ENCODE measurements at regions not wholly inside any gene's neighbourhood (a gene's known extent, or its start where the extent isn't known, plus 50 kb on each side); places are given as distances from the start of the nearest gene placed in this dataset.

- CTCF ChIA-PET, result interaction anchor here in 1 of 2 donors (0.7 kb wide), 1 partner anchor 35 kb away, joined by 10 read pairs; no protein-coding TSS in a partner anchor
- peaks cover 11 to 12% of the 10 kb centered on the region in 2 donors for H3K27me3 Mint-ChIP-seq
Measured at GRCh38 chr9:86755561-86755941, 191.8 kb downstream of the GAS1 start.

DNA sequence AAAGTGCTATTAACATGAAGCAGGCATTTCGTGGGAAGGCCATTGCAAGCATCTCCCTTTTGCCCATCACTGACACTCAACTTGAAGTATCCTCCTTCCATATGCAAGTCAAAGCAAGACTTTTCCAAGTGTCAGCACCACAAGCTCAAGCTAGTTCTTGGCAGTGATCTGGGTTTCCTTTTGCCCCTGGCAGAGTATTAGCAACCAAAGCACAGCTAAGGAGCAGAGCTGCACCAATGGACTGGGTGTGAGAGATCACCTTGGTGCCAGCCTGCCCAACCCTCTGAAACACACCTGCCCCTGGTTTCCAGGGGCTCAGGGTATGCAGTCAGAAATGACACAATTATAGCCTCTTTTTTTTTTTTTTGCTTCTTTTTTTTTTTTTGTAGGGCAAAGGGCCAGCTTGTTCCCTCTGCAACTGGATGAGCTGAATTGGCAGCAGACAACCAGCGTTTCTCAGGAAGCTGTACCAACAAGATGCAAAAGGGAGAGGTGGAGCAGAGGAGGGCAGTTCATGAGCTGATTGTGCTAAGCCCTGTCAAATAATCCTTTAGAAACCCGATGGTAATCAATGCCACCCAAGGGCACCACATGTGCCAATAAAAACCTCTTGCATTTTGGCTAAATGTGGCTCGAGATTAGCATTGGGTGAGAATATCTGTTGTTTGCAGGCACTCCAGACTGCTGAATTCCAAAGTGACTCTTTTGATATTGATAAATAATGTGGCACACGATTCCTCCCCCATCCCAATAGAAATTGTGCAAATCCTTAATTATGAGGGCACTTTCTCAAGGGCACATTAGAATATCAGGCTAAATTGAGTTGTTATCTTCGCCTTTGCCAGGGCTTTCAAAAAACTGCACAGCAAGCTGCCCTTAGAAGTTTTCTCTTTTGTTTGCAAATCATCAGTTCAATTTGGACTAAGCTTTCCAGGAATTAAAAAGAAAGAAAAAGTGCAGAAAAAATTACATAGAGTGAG is 192.4 kb downstream of the GAS1 start:
- H3K4me1 Mint-ChIP-seq, result no peaks in the 10 kb centered on the region
- POLR2A ChIA-PET, result no interaction called here
- Histone ChIP-seq H3K36me3 (ENCODE audit: control insufficient read depth in 2 of 2, extremely low read depth in 1 of 2, insufficient read depth in 1 of 2, low read length in 1 of 2) (no peaks in the 10 kb centered on the region), H3K27ac (ENCODE audit: low read length) (no peak overlapping the region), H3K9me3 (no peaks in the 10 kb centered on the region), H3K27me3 (replicated peaks in 1 of 2; ENCODE audit: control insufficient read depth in 2 of 2, extremely low read depth in 1 of 2, insufficient read depth in 2 of 2, low read length in 1 of 2) (peaks cover 0 to 8% of the 10 kb centered on the region in 2 experiments), H3K4me3 (ENCODE audit: control insufficient read depth in 1 of 2, extremely low read depth in 1 of 2, low read length in 1 of 2) (no peak overlapping the region), H3K4me1 (ENCODE audit: control insufficient read depth in 1 of 2, extremely low read depth in 1 of 2, insufficient read depth in 2 of 2, low read length in 2 of 2) (no peaks in the 10 kb centered on the region)
- no peak overlapping the region for H3K4me3 Mint-ChIP-seq
- no peaks in the 10 kb centered on the region for H3K36me3 Mint-ChIP-seq
- CTCF ChIA-PET, result interaction anchor here in 1 of 2 donors (0.7 kb wide), 1 partner anchor 34 kb away, joined by 10 read pairs; no protein-coding TSS in a partner anchor
- peaks cover 0 to 5% (median 0%) of the 10 kb centered on the region in 3 donors for H3K9me3 Mint-ChIP-seq
- peaks cover 11 to 15% of the 10 kb centered on the region in 2 donors for H3K27me3 Mint-ChIP-seq
- H3K27ac Mint-ChIP-seq, result no peak overlapping the region
- no peak for DNase-seq
- ATAC-seq (replicated peaks in 1 of 4), result no peak
- WGBS (ENCODE audit: insufficient coverage), result 53% methylated on average over 3 of the region's 6 CpGs

More at GRCh38 chr9:86755561-86755941, 191.8 kb downstream of the GAS1 start:
- no peaks in the 10 kb centered on the region for H3K4me1 Mint-ChIP-seq
- H3K36me3 Mint-ChIP-seq, result no peaks in the 10 kb centered on the region
- POLR2A ChIA-PET, result no interaction called here
- H3K27ac Mint-ChIP-seq, result no peak overlapping the region
- no peaks in the 10 kb centered on the region for H3K9me3 ChIP-seq
- H3K4me3 Mint-ChIP-seq, result no peak overlapping the region
- no peak for ATAC-seq (replicated peaks in 1 of 4)
- no peak overlapping the region for H3K27ac ChIP-seq (ENCODE audit: low read length)
- H3K4me3 ChIP-seq (ENCODE audit: control insufficient read depth in 1 of 2, extremely low read depth in 1 of 2, low read length in 1 of 2), result no peak overlapping the region
- H3K4me1 ChIP-seq (ENCODE audit: control insufficient read depth in 1 of 2, extremely low read depth in 1 of 2, insufficient read depth in 2 of 2, low read length in 2 of 2), result no peaks in the 10 kb centered on the region
- WGBS (ENCODE audit: insufficient coverage), result 95% methylated on average over 2 of the region's 8 CpGs
- no peaks in the 10 kb centered on the region for H3K36me3 ChIP-seq (ENCODE audit: control insufficient read depth in 2 of 2, extremely low read depth in 1 of 2, insufficient read depth in 1 of 2, low read length in 1 of 2)
- no peak for DNase-seq
- peaks cover 0 to 8% (median 0%) of the 10 kb centered on the region in 3 donors for H3K9me3 Mint-ChIP-seq
- peaks cover 0 to 8% of the 10 kb centered on the region in 2 experiments for H3K27me3 ChIP-seq (replicated peaks in 1 of 2; ENCODE audit: control insufficient read depth in 2 of 2, extremely low read depth in 1 of 2, insufficient read depth in 2 of 2, low read length in 1 of 2)

GRCh38 chr9:86753836-86754235 is 193.5 kb downstream of the GAS1 start:
- ChIA-PET POLR2A (no interaction called here), CTCF (no interaction called here)
- Mint-ChIP-seq H3K9me3 (peaks cover 0 to 4% (median 0%) of the 10 kb centered on the region in 3 donors), H3K36me3 (no peaks in the 10 kb centered on the region), H3K27me3 (peaks cover 11 to 15% of the 10 kb centered on the region in 2 donors), H3K4me3 (no peak overlapping the region), H3K4me1 (no peaks in the 10 kb centered on the region), H3K27ac (no peak overlapping the region)
- WGBS (ENCODE audit: insufficient coverage), result 85% methylated on average over 3 of the region's 3 CpGs
- ATAC-seq (replicated peaks in 1 of 4), result no peak
- Histone ChIP-seq H3K4me1 (ENCODE audit: control insufficient read depth in 1 of 2, extremely low read depth in 1 of 2, insufficient read depth in 2 of 2, low read length in 2 of 2) (no peaks in the 10 kb centered on the region), H3K27ac (ENCODE audit: low read length) (no peak overlapping the region), H3K27me3 (replicated peaks in 1 of 2; ENCODE audit: control insufficient read depth in 2 of 2, extremely low read depth in 1 of 2, insufficient read depth in 2 of 2, low read length in 1 of 2) (peaks cover 0 to 8% of the 10 kb centered on the region in 2 experiments), H3K36me3 (ENCODE audit: control insufficient read depth in 2 of 2, extremely low read depth in 1 of 2, insufficient read depth in 1 of 2, low read length in 1 of 2) (no peaks in the 10 kb centered on the region), H3K9me3 (no peaks in the 10 kb centered on the region), H3K4me3 (ENCODE audit: control insufficient read depth in 1 of 2, extremely low read depth in 1 of 2, low read length in 1 of 2) (no peak overlapping the region)
- DNase-seq, result no peak

GRCh38 chr9:86752733-86753132 is 194.6 kb downstream of the GAS1 start:
- H3K4me3 ChIP-seq (ENCODE audit: control insufficient read depth in 1 of 2, extremely low read depth in 1 of 2, low read length in 1 of 2), result no peak overlapping the region
- H3K9me3 ChIP-seq, result no peaks in the 10 kb centered on the region
- no peak for ATAC-seq (replicated peaks in 1 of 4)
- Mint-ChIP-seq H3K27ac (no peak overlapping the region), H3K4me3 (no peak overlapping the region), H3K4me1 (no peaks in the 10 kb centered on the region), H3K36me3 (no peaks in the 10 kb centered on the region), H3K9me3 (peaks cover 0 to 4% (median 0%) of the 10 kb centered on the region in 3 donors), H3K27me3 (peaks cover 11 to 15% of the 10 kb centered on the region in 2 donors)
- H3K4me1 ChIP-seq (ENCODE audit: control insufficient read depth in 1 of 2, extremely low read depth in 1 of 2, insufficient read depth in 2 of 2, low read length in 2 of 2), result no peaks in the 10 kb centered on the region
- no CpG with 5 or more reads among the region's 2 CpGs for WGBS (ENCODE audit: insufficient coverage)
- H3K27ac ChIP-seq (ENCODE audit: low read length), result no peak overlapping the region
- POLR2A ChIA-PET, result no interaction called here
- CTCF ChIA-PET, result no interaction called here
- no peak for DNase-seq
- H3K36me3 ChIP-seq (ENCODE audit: control insufficient read depth in 2 of 2, extremely low read depth in 1 of 2, insufficient read depth in 1 of 2, low read length in 1 of 2), result no peaks in the 10 kb centered on the region
- peaks cover 0 to 8% of the 10 kb centered on the region in 2 experiments for H3K27me3 ChIP-seq (replicated peaks in 1 of 2; ENCODE audit: control insufficient read depth in 2 of 2, extremely low read depth in 1 of 2, insufficient read depth in 2 of 2, low read length in 1 of 2)

- H3K4me3 ChIP-seq (ENCODE audit: control insufficient read depth in 1 of 2, extremely low read depth in 1 of 2, low read length in 1 of 2), result no peak overlapping the region
- ChIA-PET CTCF (no interaction called here), POLR2A (interaction anchor here in 1 of 2 donors (0.6 kb wide), 1 partner anchor 615 kb away, joined by 3 read pairs; no protein-coding TSS in a partner anchor)
- Mint-ChIP-seq H3K4me3 (no peak overlapping the region), H3K36me3 (no peaks in the 10 kb centered on the region), H3K4me1 (no peaks in the 10 kb centered on the region), H3K27me3 (peaks cover 7 to 11% of the 10 kb centered on the region in 2 donors), H3K27ac (no peak overlapping the region), H3K9me3 (peaks cover 0 to 4% (median 0%) of the 10 kb centered on the region in 3 donors)
- no peak overlapping the region for H3K27ac ChIP-seq (ENCODE audit: low read length)
- H3K9me3 ChIP-seq, result no peaks in the 10 kb centered on the region
- H3K36me3 ChIP-seq (ENCODE audit: control insufficient read depth in 2 of 2, extremely low read depth in 1 of 2, insufficient read depth in 1 of 2, low read length in 1 of 2), result no peaks in the 10 kb centered on the region
- no peaks in the 10 kb centered on the region for H3K4me1 ChIP-seq (ENCODE audit: control insufficient read depth in 1 of 2, extremely low read depth in 1 of 2, insufficient read depth in 2 of 2, low read length in 2 of 2)
- no peak for ATAC-seq (replicated peaks in 1 of 4)
- WGBS (ENCODE audit: insufficient coverage), result 81% methylated on average over 4 of the region's 5 CpGs
- peaks cover 0 to 5% of the 10 kb centered on the region in 2 experiments for H3K27me3 ChIP-seq (replicated peaks in 1 of 2; ENCODE audit: control insufficient read depth in 2 of 2, extremely low read depth in 1 of 2, insufficient read depth in 2 of 2, low read length in 1 of 2)
- DNase-seq, result no peak
Measured at GRCh38 chr9:86751956-86752355, 195.3 kb downstream of the GAS1 start.

DNA sequence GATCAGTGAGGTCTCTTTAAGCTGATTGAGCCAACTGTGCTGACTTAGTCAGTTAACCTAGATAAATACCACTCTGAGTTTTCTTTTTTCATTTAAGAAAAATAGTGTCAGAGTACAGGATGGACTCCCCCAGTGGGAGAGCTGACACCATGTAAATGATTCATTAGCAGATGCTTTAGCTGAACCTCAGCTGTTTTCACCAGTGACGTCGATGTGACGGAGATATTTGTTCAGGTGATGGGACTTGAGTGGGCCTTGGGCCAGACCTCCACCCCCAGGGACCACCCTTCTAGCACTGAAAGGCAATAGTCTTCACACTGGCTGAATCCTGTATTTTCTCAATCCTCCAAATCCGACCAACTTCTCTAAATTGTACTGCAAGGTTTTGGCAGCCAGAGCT is 196.1 kb downstream of the GAS1 start:
- no peak overlapping the region for H3K27ac ChIP-seq (ENCODE audit: low read length)
- no peaks in the 10 kb centered on the region for H3K36me3 Mint-ChIP-seq
- no peak overlapping the region for H3K4me3 Mint-ChIP-seq
- DNase-seq (no peak), ATAC-seq (replicated peaks in 1 of 4) (no peak)
- POLR2A ChIA-PET, result interaction anchor here in 1 of 2 donors (0.6 kb wide), 1 partner anchor 616 kb away, joined by 3 read pairs; no protein-coding TSS in a partner anchor
- peaks cover 2 to 9% of the 10 kb centered on the region in 2 donors for H3K27me3 Mint-ChIP-seq
- H3K9me3 ChIP-seq, result no peaks in the 10 kb centered on the region
- no peaks in the 10 kb centered on the region for H3K4me1 Mint-ChIP-seq
- no peak overlapping the region for H3K4me3 ChIP-seq (ENCODE audit: control insufficient read depth in 1 of 2, extremely low read depth in 1 of 2, low read length in 1 of 2)
- H3K9me3 Mint-ChIP-seq, result peaks cover 0 to 4% (median 0%) of the 10 kb centered on the region in 3 donors
- H3K27ac Mint-ChIP-seq, result no peak overlapping the region
- WGBS (ENCODE audit: insufficient coverage), result 83% methylated on average over 1 of the region's 4 CpGs
- CTCF ChIA-PET, result no interaction called here
- H3K4me1 ChIP-seq (ENCODE audit: control insufficient read depth in 1 of 2, extremely low read depth in 1 of 2, insufficient read depth in 2 of 2, low read length in 2 of 2), result no peaks in the 10 kb centered on the region
- H3K36me3 ChIP-seq (ENCODE audit: control insufficient read depth in 2 of 2, extremely low read depth in 1 of 2, insufficient read depth in 1 of 2, low read length in 1 of 2), result no peaks in the 10 kb centered on the region
- peaks cover 0 to 5% of the 10 kb centered on the region in 2 experiments for H3K27me3 ChIP-seq (replicated peaks in 1 of 2; ENCODE audit: control insufficient read depth in 2 of 2, extremely low read depth in 1 of 2, insufficient read depth in 2 of 2, low read length in 1 of 2)
